ENCODE measurements at regions not wholly inside any gene's neighbourhood (a gene's known extent, or its start where the extent isn't known, plus 50 kb on each side); places are given as distances from the start of the nearest gene placed in this dataset.
A peak's percentile ranks its signal among the peaks of the same experiment; 100 is the strongest.

DNA sequence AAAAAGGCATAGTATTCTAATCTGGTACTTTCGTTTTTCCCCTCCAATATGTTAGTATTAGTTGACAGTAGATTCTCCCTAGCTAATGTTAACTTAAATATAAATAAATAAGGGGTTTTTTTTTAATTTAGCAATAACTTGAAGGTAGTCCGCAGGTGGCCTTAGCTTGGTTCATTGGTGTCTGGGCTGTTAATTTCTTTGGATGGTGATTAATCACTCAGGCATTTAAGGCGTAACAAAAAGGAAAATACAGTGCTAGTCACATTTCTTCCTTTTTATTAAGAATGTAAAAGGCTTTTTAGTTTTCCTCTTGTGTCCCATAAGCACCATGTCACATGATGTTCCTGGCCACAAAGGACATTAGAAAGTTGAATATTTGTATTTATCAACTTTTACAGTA is 161.0 kb upstream of the POT1 start:
- DNase-seq: no peak

DNA sequence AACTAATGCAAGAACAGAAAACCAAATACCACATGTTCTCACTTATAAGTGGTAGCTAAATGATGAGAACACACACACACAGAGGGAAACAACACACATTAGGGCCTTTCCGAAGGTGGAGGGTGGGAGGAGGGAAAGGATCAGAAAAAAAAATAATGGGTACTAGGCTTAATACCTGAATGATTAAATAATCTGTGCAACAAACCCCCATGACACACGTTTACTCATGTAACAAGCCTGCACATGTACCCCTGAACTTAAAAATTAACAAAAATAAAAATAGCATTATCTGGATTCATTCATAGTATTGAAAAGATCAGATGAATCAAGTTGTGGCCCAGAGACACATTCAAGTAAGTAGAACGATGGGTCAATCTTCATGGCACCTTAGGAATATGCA is 159.5 kb upstream of the POT1 start:
- no peak for DNase-seq

DNA sequence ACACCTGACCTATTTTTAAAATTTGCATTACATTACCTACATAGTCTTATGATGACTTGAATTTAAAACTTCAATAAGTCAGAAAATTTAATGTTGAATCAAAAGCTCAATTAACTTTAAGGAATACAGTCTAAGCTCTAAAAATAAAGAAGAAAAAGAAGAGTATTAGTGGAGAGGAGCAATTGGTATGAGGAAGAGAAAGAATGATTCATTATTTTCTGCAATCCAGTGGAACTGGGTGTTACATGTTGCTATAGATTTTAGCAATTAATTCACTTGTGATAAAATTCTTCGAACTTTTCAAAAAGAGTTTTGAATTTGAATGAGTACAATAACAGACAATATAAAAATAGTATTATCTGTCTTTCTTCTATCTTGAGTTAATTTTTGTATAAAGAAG is 158.9 kb upstream of the POT1 start:
- no peak for DNase-seq

DNA sequence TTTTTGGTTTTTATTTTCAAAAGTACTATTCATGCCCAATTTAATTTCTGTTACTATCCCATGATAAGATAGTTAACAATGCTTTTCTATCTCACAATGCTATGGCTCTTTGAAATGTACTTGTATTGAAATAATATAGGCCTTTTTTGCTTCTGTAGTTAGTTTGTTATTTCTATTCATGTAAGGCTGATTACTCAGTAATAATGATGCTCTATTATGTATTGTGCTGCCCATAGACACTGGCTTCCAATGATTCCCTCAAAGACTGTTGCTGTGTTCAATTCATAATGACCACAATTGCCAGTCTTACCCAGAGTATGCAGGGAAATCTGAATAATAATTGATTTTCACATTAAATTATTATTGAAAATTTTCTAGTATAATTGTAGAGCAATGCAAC is 155.5 kb upstream of the POT1 start:
- DNase-seq: no peak

GRCh38 chr7:125084196-125084595 is 154.6 kb upstream of the POT1 start:
- DNase-seq: no peak

- DNase-seq: no peak
These were observed 144.5 kb upstream of the POT1 start for GRCh38 chr7:125074141-125074540.

- no peak for DNase-seq
These were observed 135.9 kb upstream of the POT1 start for GRCh38 chr7:125065546-125065945.

- no peak for DNase-seq
These were observed 135.4 kb upstream of the POT1 start for GRCh38 chr7:125065001-125065400.

GRCh38 chr7:125061776-125062397 is 132.3 kb upstream of the POT1 start:
- peak; percentile 49 for DNase-seq

- peak; percentile 88 for DNase-seq
These were observed 131.6 kb upstream of the POT1 start for GRCh38 chr7:125061083-125061745.

- peak; percentile 86 for DNase-seq
These were observed 130.3 kb upstream of the POT1 start for GRCh38 chr7:125059861-125060456.

- DNase-seq: no peak
These were observed 128.3 kb upstream of the POT1 start for GRCh38 chr7:125057963-125058362.

DNA sequence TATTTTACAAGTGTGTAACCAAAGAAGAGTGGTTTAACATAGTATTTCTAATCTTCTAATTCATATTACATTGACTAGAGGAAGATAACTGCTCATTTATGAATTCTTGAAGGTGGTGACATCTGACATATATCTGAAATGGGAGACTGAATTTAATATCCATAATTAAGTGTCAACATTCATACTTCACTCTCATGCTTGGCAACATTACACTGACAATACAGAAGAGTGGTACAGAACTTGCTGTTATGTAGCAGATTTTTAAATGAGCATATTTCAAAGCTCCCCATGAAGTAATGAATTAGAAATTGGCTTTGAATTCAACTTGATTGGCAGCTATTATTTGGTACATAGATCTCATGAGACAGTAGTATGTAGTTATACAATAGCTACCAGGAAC is 125.8 kb upstream of the POT1 start:
- DNase-seq: no peak

DNA sequence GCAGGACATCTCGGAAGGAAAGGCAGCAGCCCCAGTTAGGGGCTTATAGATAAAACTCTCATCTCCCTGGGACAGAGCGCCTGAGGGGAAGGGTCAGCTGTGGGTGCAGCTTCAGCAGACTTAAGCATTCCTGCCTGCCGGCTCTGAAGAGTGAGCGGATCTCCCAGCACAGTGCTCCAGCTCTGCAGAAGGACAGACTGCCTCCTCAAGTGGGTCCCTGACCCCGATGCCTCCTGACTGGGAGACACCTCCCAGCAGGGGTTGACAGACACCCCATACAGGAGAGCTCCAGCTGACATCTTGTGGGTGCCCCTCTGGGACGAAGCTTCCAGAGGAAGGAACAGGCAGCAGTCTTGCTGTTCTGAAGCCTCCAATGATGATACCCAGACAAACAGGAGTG is 117.1 kb upstream of the POT1 start:
- DNase-seq: no peak

- no peak for DNase-seq
These were observed 103.9 kb upstream of the POT1 start for GRCh38 chr7:125033506-125033905.

DNA sequence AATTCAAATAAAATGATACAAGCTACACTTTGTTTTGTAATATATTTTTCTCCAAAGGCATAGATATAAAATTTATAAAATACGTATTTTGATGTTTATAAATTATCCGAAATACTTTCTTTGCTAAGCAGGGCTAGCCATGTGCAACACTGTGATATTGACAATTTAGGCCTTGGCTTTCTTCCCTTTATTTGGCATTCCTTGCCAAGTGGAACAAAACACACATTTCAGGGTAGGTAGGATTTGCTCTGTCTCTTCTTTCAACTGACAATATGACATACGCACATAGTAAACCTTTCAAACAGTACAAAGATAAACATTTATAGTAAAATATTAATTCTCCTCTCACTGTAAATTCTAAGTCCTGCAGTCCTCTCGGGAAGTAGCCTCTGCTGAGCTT is 103.3 kb upstream of the POT1 start:
- no peak for DNase-seq

DNA sequence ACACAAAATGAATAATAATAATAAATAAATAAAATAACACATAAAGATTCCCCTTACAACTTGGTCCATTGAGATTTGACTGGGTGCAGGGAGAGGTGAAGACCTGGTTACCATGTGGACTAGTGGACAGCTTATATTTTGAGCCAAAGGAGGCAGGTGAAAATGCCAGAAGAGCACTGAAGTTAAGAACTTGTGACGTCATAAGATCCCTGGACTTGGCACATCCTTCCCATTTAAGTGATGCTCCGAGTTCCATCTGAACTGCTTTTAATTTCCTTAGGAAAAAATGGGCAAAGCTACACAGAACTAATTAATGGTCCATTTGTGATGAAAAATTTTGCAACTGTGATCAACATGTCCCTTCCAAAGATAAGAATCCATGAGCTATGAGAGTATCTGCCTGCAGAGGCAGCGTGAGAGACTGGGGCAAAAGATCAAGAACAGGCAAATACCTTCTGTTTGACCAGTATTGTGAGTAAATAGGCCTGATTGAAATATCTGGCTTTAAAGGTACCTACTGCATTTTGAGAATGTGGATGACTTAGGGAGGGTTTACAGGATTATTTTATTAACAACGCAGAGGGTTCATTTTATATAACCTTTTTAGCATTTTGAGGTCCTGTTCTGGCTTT is 101.2 kb upstream of the POT1 start:
- DNase-seq: no peak

DNA sequence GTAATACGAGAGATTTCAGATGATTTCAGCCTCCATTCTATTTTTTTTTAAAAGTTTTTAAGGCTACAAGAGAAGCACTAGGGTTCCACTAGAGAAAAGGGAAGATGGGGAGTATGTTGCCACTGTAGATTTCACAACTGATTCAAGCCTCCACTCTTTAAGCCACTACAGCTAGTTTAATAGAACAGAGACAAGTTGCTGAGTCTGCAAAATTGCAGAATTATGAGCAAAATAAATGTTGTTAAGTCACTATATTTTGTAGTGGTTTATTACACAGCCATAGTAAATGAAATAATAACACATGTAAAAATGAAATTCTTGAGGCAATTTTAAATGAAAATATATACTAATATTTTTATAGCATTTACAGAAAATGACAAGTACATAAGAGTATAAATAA is 96.0 kb upstream of the POT1 start:
- no peak for DNase-seq

GRCh38 chr7:125020801-125021200 is 91.2 kb upstream of the POT1 start:
- no peak for DNase-seq

GRCh38 chr7:125010540-125010939 is 80.9 kb upstream of the POT1 start:
- DNase-seq: no peak

GRCh38 chr7:124996778-124997177 is 67.2 kb upstream of the POT1 start:
- DNase-seq: no peak

GRCh38 chr7:124992851-124993562 is 63.4 kb upstream of the POT1 start:
- no peak for DNase-seq

GRCh38 chr7:124989911-124990310 is 60.3 kb upstream of the POT1 start:
- DNase-seq: no peak

Measured in NCI-H1694 treated with DMSO at 0.1 percent for 48 hours (cell line).